ENCODE measurements at regions not wholly inside any gene's neighbourhood (a gene's known extent, or its start where the extent isn't known, plus 50 kb on each side); places are given as distances from the start of the nearest gene placed in this dataset.

DNA sequence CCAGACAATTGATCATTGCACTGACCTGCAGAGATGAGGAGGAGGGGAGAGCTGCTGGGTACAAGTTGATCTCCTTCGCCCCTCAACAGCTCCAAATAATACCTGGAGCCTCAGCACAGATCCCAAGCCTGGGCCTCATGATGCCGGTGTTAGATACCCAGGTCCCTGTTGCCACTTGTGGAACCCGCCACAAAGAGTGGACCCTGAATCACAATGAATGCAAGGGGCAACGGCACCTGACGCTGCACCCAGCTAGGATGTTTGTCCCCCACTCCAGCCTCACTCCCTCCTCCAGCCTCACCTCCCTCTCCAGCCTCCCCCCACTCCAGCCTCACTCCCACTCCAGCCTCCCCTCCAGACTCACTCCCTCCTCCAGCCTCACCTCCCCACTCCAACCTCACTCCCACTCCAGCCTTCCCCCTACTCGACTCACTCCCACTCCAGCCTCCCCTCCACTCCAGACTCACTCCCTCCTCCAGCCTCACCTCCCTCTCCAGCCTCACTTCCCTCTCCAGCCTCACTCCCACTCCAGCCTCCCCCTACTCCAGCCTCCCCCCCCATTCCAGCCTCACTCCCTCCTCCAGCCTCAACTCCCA lies 879.0 kb downstream of the BRD1 start:
- no peak overlapping the region for H3K27ac Mint-ChIP-seq (ENCODE audit: unreplicated experiment)

DNA sequence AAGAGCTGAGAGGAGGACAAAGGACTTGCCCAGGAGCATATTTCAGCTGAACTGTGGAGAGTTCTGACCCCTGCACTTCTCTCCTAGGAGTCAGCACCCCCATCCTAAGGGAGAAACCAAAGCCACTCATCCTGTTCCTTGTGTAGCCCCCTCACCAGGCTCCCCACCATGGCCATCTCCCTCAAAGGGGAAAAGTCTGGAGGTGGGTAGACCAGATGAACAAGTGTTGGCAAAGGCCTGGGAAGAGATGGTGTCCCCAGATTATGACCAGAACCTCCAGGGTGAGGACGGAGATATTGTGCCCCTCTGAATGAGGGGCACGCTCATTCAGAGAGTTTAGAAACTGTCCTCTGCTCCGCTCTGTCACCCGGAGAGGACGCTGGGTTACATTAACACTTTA lies 880.0 kb downstream of the BRD1 start:
- TF ChIP-seq, protein P1, sequence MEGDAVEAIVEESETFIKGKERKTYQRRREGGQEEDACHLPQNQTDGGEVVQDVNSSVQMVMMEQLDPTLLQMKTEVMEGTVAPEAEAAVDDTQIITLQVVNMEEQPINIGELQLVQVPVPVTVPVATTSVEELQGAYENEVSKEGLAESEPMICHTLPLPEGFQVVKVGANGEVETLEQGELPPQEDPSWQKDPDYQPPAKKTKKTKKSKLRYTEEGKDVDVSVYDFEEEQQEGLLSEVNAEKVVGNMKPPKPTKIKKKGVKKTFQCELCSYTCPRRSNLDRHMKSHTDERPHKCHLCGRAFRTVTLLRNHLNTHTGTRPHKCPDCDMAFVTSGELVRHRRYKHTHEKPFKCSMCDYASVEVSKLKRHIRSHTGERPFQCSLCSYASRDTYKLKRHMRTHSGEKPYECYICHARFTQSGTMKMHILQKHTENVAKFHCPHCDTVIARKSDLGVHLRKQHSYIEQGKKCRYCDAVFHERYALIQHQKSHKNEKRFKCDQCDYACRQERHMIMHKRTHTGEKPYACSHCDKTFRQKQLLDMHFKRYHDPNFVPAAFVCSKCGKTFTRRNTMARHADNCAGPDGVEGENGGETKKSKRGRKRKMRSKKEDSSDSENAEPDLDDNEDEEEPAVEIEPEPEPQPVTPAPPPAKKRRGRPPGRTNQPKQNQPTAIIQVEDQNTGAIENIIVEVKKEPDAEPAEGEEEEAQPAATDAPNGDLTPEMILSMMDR (conservative IDR thresholded peaks at IDR 0.05): no peak
- no peak overlapping the region for H3K27ac Mint-ChIP-seq (ENCODE audit: unreplicated experiment)

More for the DNA sequence above, 879.0 kb downstream of the BRD1 start:
- Mint-ChIP-seq H3K36me3 (ENCODE audit: low read depth) (no peaks in the 10 kb centered on the region), H3K27me3 (ENCODE audit: low read depth) (no peaks in the 10 kb centered on the region), H3K9me3 (no peaks in the 10 kb centered on the region), H3K4me3 (no peak overlapping the region), H3K4me1 (no peaks in the 10 kb centered on the region)
- TF ChIP-seq, protein P1 (conservative IDR thresholded peaks at IDR 0.05): no peak
- no peak for DNase-seq (ENCODE audit: low read depth, low spot score)

DNA sequence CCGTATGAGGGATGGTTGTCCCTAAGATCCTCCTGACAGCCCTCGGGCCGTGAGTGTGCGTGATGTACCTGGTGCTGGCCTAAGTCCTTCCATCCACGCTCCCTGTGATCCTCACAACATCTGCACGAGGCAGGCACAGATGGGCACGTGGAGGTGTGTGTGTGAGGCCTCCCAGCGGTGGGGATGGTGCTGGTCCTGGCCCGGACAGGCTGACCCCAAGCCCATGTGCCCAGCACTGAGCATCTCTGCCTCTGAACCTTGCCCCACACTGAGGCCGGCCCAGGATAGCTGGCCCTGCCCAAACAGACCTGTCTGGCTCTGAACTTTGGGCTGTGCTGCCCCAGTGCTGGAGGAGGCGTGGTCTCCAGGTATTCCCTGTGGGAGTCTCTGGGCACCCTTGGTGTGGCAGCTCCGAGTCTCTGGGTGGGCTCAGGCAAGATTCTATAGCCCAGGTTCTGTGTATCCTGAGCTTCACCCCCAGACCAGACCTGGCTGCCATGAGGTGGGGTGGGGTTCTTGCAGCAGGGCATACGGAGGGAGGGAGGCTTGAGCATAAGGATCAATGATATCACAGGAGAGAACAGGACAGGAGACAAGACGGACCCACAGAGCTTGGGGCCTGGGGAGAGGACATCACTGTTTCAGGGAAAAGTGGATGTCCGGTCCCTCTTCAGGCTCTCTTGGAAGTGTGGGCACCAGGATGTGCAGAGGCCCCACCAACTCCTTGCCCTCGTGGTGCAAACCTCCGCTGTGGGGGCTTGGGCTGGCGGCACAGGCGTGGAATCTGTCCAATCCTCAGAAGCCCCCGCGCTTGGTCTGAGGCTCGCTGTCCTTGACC lies 881.8 kb downstream of the BRD1 start:
- Mint-ChIP-seq H3K27ac (ENCODE audit: unreplicated experiment) (peak overlapping the region; percentile 75), H3K4me1 (no peaks in the 10 kb centered on the region), H3K9me3 (no peaks in the 10 kb centered on the region), H3K36me3 (ENCODE audit: low read depth) (no peaks in the 10 kb centered on the region), H3K27me3 (ENCODE audit: low read depth) (no peaks in the 10 kb centered on the region), H3K4me3 (no peak overlapping the region)
- DNase-seq (ENCODE audit: low read depth, low spot score): no peak
- TF ChIP-seq, protein P1 (conservative IDR thresholded peaks at IDR 0.05): no peak

More for the DNA sequence above, 880.0 kb downstream of the BRD1 start:
- Mint-ChIP-seq H3K4me1 (no peaks in the 10 kb centered on the region), H3K4me3 (no peak overlapping the region), H3K9me3 (no peaks in the 10 kb centered on the region), H3K27me3 (ENCODE audit: low read depth) (no peaks in the 10 kb centered on the region), H3K36me3 (ENCODE audit: low read depth) (no peaks in the 10 kb centered on the region)
- DNase-seq (ENCODE audit: low read depth, low spot score): no peak

DNA sequence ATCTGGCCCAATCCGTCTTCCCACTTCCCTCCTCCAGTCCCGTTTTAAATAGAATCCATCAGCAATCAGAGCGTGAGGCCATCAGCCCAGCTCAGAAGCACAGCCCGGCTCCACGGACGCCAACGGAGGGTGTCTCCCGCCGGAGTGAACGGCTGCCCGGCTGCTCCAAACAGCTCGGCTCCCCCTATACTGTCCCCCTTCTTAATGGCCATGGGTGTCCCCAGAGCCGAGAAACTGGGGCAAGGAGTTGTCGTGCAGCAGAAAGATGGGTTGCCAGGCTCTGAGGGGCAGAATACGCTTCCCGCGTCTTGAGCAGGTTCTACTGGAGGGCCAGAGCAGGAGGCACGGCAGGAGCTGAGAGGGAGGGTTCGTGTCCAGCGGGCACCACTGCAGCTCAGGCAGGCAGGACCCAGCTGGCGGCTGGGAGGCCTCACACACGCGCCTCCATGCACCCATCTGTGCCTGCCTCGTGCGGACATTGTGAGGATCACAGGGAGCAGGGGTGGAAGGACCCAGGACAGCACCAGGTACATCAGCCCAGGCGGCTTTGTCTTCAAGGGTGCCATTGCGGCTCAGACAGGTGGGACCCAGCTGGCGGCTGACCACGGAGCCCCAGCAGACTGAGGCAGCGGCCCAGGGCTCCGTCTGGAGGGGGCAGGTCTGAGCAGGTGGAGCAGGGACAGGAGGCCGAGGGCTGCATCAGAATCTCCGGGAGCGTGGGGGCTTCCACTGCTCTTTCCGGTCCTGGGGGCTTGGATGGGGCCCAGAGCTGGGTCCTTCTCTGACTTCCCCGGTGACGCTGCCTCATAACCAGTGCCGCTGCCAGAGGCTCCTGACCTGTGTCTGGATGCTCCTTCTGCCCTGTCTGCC lies 882.7 kb downstream of the BRD1 start:
- H3K27ac Mint-ChIP-seq (ENCODE audit: unreplicated experiment): no peak overlapping the region
- H3K36me3 Mint-ChIP-seq (ENCODE audit: low read depth): no peaks in the 10 kb centered on the region
- TF ChIP-seq, protein P1 (conservative IDR thresholded peaks at IDR 0.05): no peak
- H3K9me3 Mint-ChIP-seq: no peaks in the 10 kb centered on the region
- DNase-seq (ENCODE audit: low read depth, low spot score): no peak
- H3K27me3 Mint-ChIP-seq (ENCODE audit: low read depth): no peaks in the 10 kb centered on the region
- no peaks in the 10 kb centered on the region for H3K4me1 Mint-ChIP-seq
- no peak overlapping the region for H3K4me3 Mint-ChIP-seq

DNA sequence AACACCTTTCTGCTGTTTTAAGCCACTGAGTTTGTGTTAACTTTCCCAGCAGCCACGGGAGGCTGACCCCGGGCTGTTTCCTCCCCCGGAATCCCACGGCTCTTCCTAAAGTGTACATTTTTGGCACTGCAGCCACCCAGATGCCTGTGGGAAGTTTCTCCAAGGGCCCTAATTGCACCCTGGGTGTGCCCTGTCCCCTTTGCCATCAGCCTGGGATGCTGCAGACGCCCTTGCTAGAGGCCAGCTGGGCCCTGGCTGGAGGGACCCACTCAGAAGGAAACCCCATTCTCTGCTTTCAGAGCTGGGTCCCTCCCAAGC lies 883.3 kb downstream of the BRD1 start:
- no peaks in the 10 kb centered on the region for H3K4me1 Mint-ChIP-seq
- no peak for DNase-seq (ENCODE audit: low read depth, low spot score)
- H3K9me3 Mint-ChIP-seq: no peaks in the 10 kb centered on the region

More for the DNA sequence above, 883.3 kb downstream of the BRD1 start:
- Mint-ChIP-seq H3K36me3 (ENCODE audit: low read depth) (no peaks in the 10 kb centered on the region), H3K4me3 (no peak overlapping the region), H3K27ac (ENCODE audit: unreplicated experiment) (no peak overlapping the region), H3K27me3 (ENCODE audit: low read depth) (no peaks in the 10 kb centered on the region)
- TF ChIP-seq, protein P1 (conservative IDR thresholded peaks at IDR 0.05): no peak

All from neural crest cell (in vitro differentiated cells).